ENCODE measurements at regions not wholly inside any gene's neighbourhood (a gene's known extent, or its start where the extent isn't known, plus 50 kb on each side); places are given as distances from the start of the nearest gene placed in this dataset.

DNA sequence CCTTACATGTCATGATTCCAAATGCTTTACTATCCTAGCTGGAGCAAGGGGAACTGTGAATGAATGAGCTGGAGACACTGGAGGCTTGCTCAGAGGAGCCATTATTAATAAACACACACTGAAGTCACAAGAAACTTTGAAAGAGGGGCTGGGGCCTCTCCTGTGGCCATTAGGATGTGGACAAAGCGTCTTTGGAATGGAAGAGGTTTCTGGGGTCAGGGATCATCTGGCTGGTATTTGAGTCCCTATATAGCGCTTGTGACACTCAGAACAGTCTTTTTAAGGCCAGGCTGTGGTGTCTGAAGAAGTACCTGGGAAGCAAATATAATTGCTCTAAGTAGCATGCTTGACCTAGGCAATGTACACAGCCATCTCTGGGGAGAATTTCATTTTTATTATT lies 193.0 kb downstream of the JCAD start:
- H3K9me3 ChIP-seq (ENCODE audit: control insufficient read depth, low read depth, low read length): no peaks in the 10 kb centered on the region
- H2AK5ac ChIP-seq (ENCODE audit: insufficient read length, low read length): no peak overlapping the region
- no peak overlapping the region for H3K14ac ChIP-seq (ENCODE audit: insufficient read depth, low read length)
- no peak overlapping the region for H3K18ac ChIP-seq (ENCODE audit: insufficient read length, low read depth, low read length)
- no peak overlapping the region for H4K5ac ChIP-seq (ENCODE audit: insufficient read length, low read depth, low read length)
- H3K4me3 Mint-ChIP-seq: no peak overlapping the region
- no peak overlapping the region for H4K8ac ChIP-seq (replicated peaks; ENCODE audit: insufficient read length, low read depth, low read length)
- no peak overlapping the region for H3K23ac ChIP-seq (ENCODE audit: insufficient read length, low read depth, low read length)
- no peaks in the 10 kb centered on the region for H3K79me1 ChIP-seq (ENCODE audit: insufficient read depth, low read depth, low read length, poor library complexity, severe bottlenecking)
- peaks cover 0 to 3% of the 10 kb centered on the region in 2 experiments; a peak in 2 of 5 replicates for H3K9me3 Mint-ChIP-seq
- no peaks in the 10 kb centered on the region for H3K79me2 ChIP-seq (ENCODE audit: insufficient read depth, low read length)
- H3K27me3 Mint-ChIP-seq (ENCODE audit: low read depth): no peaks in the 10 kb centered on the region
- no peak for DNase-seq
- no peak overlapping the region for H2BK12ac ChIP-seq (ENCODE audit: insufficient read length, low read depth, low read length)
- WGBS (ENCODE audit: extremely low coverage, insufficient read length, low lambda C conversion rate): no CpG with 5 or more reads among the region's 2 CpGs
- no peak overlapping the region for H2BK5ac ChIP-seq (ENCODE audit: insufficient read length, low read length)
- no peaks in the 10 kb centered on the region for H3K4me1 ChIP-seq (ENCODE audit: insufficient read depth, low read length)
- H2BK20ac ChIP-seq (ENCODE audit: low read depth, low read length, poor library complexity, severe bottlenecking): no peak overlapping the region
- no peaks in the 10 kb centered on the region for H4K20me1 ChIP-seq (ENCODE audit: control insufficient read depth, insufficient read depth, insufficient read length)
- no peaks in the 10 kb centered on the region for H3K23me2 ChIP-seq (ENCODE audit: insufficient read length, low read depth, low read length, poor library complexity, severe bottlenecking)
- no peaks in the 10 kb centered on the region for H3K27me3 ChIP-seq (ENCODE audit: insufficient read depth, low read length)
- H3K4me2 ChIP-seq (ENCODE audit: insufficient read depth, insufficient read length, low read length): no peak overlapping the region
- no peak overlapping the region for H3T11ph ChIP-seq (ENCODE audit: low read length)
- no peak overlapping the region for H2BK120ac ChIP-seq (ENCODE audit: low read depth, low read length, poor library complexity, severe bottlenecking)
- no peak overlapping the region for H3K9ac ChIP-seq (ENCODE audit: extremely low read depth, insufficient read length, low read length)
- H3K56ac ChIP-seq (ENCODE audit: insufficient read length, low read depth, low read length): no peak overlapping the region
- no peak overlapping the region for H3K27ac ChIP-seq (ENCODE audit: insufficient read length, low read depth, low read length)
- TF ChIP-seq, protein P1, sequence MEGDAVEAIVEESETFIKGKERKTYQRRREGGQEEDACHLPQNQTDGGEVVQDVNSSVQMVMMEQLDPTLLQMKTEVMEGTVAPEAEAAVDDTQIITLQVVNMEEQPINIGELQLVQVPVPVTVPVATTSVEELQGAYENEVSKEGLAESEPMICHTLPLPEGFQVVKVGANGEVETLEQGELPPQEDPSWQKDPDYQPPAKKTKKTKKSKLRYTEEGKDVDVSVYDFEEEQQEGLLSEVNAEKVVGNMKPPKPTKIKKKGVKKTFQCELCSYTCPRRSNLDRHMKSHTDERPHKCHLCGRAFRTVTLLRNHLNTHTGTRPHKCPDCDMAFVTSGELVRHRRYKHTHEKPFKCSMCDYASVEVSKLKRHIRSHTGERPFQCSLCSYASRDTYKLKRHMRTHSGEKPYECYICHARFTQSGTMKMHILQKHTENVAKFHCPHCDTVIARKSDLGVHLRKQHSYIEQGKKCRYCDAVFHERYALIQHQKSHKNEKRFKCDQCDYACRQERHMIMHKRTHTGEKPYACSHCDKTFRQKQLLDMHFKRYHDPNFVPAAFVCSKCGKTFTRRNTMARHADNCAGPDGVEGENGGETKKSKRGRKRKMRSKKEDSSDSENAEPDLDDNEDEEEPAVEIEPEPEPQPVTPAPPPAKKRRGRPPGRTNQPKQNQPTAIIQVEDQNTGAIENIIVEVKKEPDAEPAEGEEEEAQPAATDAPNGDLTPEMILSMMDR (conservative IDR thresholded peaks at IDR 0.05): no peak
- H2AFZ ChIP-seq (ENCODE audit: low read length): no peak overlapping the region
- no peak overlapping the region for H3K4ac ChIP-seq (ENCODE audit: low read depth, low read length)
- H3K27ac Mint-ChIP-seq: no peak overlapping the region
- no peak overlapping the region for H2BK15ac ChIP-seq (ENCODE audit: low read depth, low read length)
- 0 out of 4 replicates have a peak, but pooled peaks cover 0 to 2% of the 10 kb centered on the region in 2 experiments for H3K4me1 Mint-ChIP-seq
- no peak overlapping the region for H4K91ac ChIP-seq (ENCODE audit: insufficient read length, low read depth, low read length)
- no peaks in the 10 kb centered on the region for H3K36me3 Mint-ChIP-seq (ENCODE audit: insufficient read depth in 1 of 3, low read depth in 3 of 3)
